DOHH2 (cell line): ENCODE measurements at regions not wholly inside any gene's neighbourhood (a gene's known extent, or its start where the extent isn't known, plus 50 kb on each side); places are given as distances from the start of the nearest gene placed in this dataset.

Experiments
- H3F3A ChIP-seq: fragments of 200-600 bp; sonication (generic), shearing (Covaris generic); 2 replicates; pipeline ENCODE4 v1.6.0; 2016; ENCODE audit warnings: antibody characterized with exemption, mild to moderate bottlenecking; ENCODE audit not compliant: control insufficient read depth, insufficient read depth
- H3K27ac ChIP-seq: fragments of 200-600 bp; sonication (generic); 2 replicates; pipeline ENCODE4 v1.5.1; 2014; ENCODE audit warnings: low read depth, mild to moderate bottlenecking, low read length, moderate library complexity
- H3K27me3 ChIP-seq: fragments of 200-600 bp; sonication (generic); 2 replicates; pipeline ENCODE4 v1.6.1; 2014; ENCODE audit warnings: mild to moderate bottlenecking, low read length, mixed read lengths; ENCODE audit not compliant: control insufficient read depth
- H3K36me3 ChIP-seq: fragments of 200-600 bp; sonication (generic); 2 replicates; pipeline ENCODE4 v1.6.1; 2014; ENCODE audit warnings: mild to moderate bottlenecking, low read length, moderate library complexity, mixed read lengths; ENCODE audit not compliant: control insufficient read depth
- H3K4me1 ChIP-seq: fragments of 200-600 bp; sonication (generic); 2 replicates; pipeline ENCODE4 v1.6.1; 2014; ENCODE audit warnings: mild to moderate bottlenecking, low read length, mixed read lengths; ENCODE audit not compliant: control insufficient read depth
- H3K4me2 ChIP-seq: fragments of 200-600 bp; sonication (generic); 2 replicates; pipeline ENCODE4 v1.6.0; 2014; ENCODE audit warnings: mild to moderate bottlenecking, low read length, moderate library complexity
- H3K4me3 ChIP-seq: fragments of 200-600 bp; sonication (generic); 2 replicates; pipeline ENCODE4 v1.5.1; 2014; ENCODE audit warnings: mild to moderate bottlenecking, low read length, mixed read lengths
- H3K79me2 ChIP-seq: fragments of 200-600 bp; sonication (generic); 2 replicates; pipeline ENCODE4 v1.6.1; 2014; ENCODE audit warnings: mild to moderate bottlenecking, low read length, mixed read lengths; ENCODE audit not compliant: control insufficient read depth
- H3K9me2 ChIP-seq: fragments of 200-600 bp; sonication (generic); replicated peaks from 2 replicates; pipeline ENCODE4 v1.6.1; 2014; ENCODE audit warnings: mild to moderate bottlenecking, low read length, mixed read lengths; ENCODE audit not compliant: control insufficient read depth
- H3K9me3 ChIP-seq: fragments of 200-600 bp; sonication (generic); 2 replicates; pipeline ENCODE4 v1.6.1; 2014; ENCODE audit warnings: antibody characterized with exemption, low read length, mixed read lengths; ENCODE audit not compliant: control insufficient read depth, insufficient read depth
- H4K20me1 ChIP-seq: fragments of 200-600 bp; sonication (generic); 2 replicates; pipeline ENCODE4 v1.6.0; 2014; ENCODE audit warnings: low read depth, mild to moderate bottlenecking, antibody characterized with exemption, low read length, moderate library complexity; ENCODE audit not compliant: control insufficient read depth, insufficient read depth
- CTCF ChIP-seq: fragments of 200-600 bp; sonication (generic); IDR thresholded peaks from one replicate; pipeline ENCODE4 v1.5.1; 2014; ENCODE audit warnings: antibody characterized with exemption, mild to moderate bottlenecking, low read depth, low read length; ENCODE audit not compliant: poor library complexity, severe bottlenecking
- EZH2phosphoT487 ChIP-seq: fragments of 200-600 bp; sonication (generic); IDR thresholded peaks from 2 replicates; pipeline ENCODE4 v1.6.1; 2017; ENCODE audit warnings: borderline replicate concordance, mild to moderate bottlenecking, antibody characterized with exemption, low read length, moderate library complexity, mixed read lengths

GRCh38 chr21:32183396-32183795 lies 95.5 kb downstream of the MIS18A start:
- TF ChIP-seq CTCF (no peak), EZH2phosphoT487 (no peak)
- Histone ChIP-seq H3F3A (no peaks in the 10 kb centered on the region), H4K20me1 (no peaks in the 10 kb centered on the region), H3K4me1 (no peaks in the 10 kb centered on the region), H3K27me3 (0 out of 2 replicates have a peak, but pooled peaks cover 6% of the 10 kb centered on the region), H3K79me2 (no peaks in the 10 kb centered on the region), H3K9me2 (no peaks in the 10 kb centered on the region), H3K36me3 (no peaks in the 10 kb centered on the region), H3K27ac (no peak overlapping the region), H3K9me3 (no peaks in the 10 kb centered on the region), H3K4me2 (no peak overlapping the region), H3K4me3 (no peak overlapping the region)

- TF ChIP-seq CTCF: no peak
- no peak for TF ChIP-seq EZH2phosphoT487
- Histone ChIP-seq H3K4me3 (no peak overlapping the region), H3K4me2 (no peak overlapping the region), H3K36me3 (no peaks in the 10 kb centered on the region), H3F3A (no peaks in the 10 kb centered on the region), H3K9me3 (no peaks in the 10 kb centered on the region), H3K4me1 (no peaks in the 10 kb centered on the region), H3K79me2 (no peaks in the 10 kb centered on the region), H3K27ac (no peak overlapping the region), H3K27me3 (0 out of 2 replicates have a peak, but pooled peaks cover 2% of the 10 kb centered on the region), H3K9me2 (no peaks in the 10 kb centered on the region), H4K20me1 (no peaks in the 10 kb centered on the region)
Measured at GRCh38 chr21:32182449-32182848, 96.4 kb downstream of the MIS18A start.

GRCh38 chr21:32181457-32181856 lies 97.4 kb downstream of the MIS18A start:
- Histone ChIP-seq H3K9me3 (no peaks in the 10 kb centered on the region), H3K4me1 (no peaks in the 10 kb centered on the region), H3K27me3 (0 out of 2 replicates have a peak, but pooled peaks cover 2% of the 10 kb centered on the region), H3K4me2 (no peak overlapping the region), H3F3A (no peaks in the 10 kb centered on the region), H3K27ac (no peak overlapping the region), H3K79me2 (no peaks in the 10 kb centered on the region), H4K20me1 (no peaks in the 10 kb centered on the region), H3K4me3 (no peak overlapping the region), H3K36me3 (no peaks in the 10 kb centered on the region), H3K9me2 (no peaks in the 10 kb centered on the region)
- no peak for TF ChIP-seq EZH2phosphoT487
- no peak for TF ChIP-seq CTCF

- Histone ChIP-seq H3K27ac (no peak overlapping the region), H3K36me3 (no peaks in the 10 kb centered on the region), H3K9me2 (no peaks in the 10 kb centered on the region), H3K4me3 (no peak overlapping the region), H3K79me2 (no peaks in the 10 kb centered on the region), H3K9me3 (no peaks in the 10 kb centered on the region), H3K27me3 (0 out of 2 replicates have a peak, but pooled peaks cover 2% of the 10 kb centered on the region), H3K4me1 (no peaks in the 10 kb centered on the region), H3K4me2 (no peak overlapping the region), H4K20me1 (no peaks in the 10 kb centered on the region), H3F3A (no peaks in the 10 kb centered on the region)
- TF ChIP-seq CTCF (no peak), EZH2phosphoT487 (no peak)
Measured at GRCh38 chr21:32174819-32175218, 104.0 kb downstream of the MIS18A start.
